Activated T-helper 1 cell treated with Interleukin-2 at 50 U/mL for 16 hours (primary cell): ENCODE measurements at regions not wholly inside any gene's neighbourhood (a gene's known extent, or its start where the extent isn't known, plus 50 kb on each side); places are given as distances from the start of the nearest gene placed in this dataset.
"Not testable (repeated sequence)": the region's sequence is repeated elsewhere in the genome, so short reads cannot be mapped to it uniquely, and the experiment has no call there.

Experiments
- DNase-seq: peaks from one replicate; pipeline ENCODE4 v3.0.0-alpha.2; 2020; ENCODE audit warnings: low read depth

DNA sequence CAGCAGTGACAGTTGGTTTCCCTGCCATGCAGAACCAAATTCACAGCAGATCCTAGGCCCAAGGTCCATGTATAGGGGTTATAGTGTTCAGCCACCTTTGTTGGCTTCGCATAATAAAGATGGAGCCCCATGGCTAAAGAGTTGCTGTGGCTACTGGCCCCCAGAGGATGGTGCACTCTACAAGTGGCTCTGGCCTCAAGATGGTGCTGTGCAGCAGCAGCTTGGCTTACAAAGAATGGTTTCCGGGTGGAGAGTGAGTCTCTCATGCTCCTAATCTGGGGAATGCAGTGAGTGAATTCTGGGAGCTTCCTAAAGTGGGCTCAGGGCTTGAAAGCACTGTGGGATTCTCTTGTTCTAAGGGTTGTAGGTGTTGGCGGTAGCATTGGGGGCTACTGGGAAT is 1199.7 kb downstream of the CNTNAP5 start:
- no peak for DNase-seq

DNA sequence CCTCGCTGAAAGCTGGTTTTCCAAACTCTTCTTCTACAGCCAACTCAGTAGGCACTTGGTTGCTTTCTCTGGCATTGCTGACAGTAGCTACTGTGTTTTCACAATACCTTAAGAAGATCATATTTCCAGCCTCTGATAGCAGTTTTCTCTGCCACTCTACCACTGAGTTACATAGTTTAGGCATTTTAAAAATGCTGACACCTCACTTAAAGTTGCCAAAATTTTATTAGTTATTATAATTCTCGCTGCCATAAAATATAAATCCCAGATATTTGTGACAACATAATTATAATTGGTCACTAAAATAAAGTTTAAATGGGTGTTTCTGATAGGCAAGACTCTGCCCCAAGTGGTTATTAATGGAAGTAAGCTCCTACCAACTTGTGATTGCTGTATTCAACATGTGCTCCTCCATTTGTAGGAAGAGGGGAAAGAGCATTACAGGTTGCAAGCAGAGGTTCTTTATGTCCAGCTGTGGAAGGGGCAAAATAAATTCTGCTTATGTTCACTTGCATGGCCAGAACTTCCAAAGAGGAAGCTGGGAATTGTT is 1202.8 kb downstream of the CNTNAP5 start:
- DNase-seq, result no peak

DNA sequence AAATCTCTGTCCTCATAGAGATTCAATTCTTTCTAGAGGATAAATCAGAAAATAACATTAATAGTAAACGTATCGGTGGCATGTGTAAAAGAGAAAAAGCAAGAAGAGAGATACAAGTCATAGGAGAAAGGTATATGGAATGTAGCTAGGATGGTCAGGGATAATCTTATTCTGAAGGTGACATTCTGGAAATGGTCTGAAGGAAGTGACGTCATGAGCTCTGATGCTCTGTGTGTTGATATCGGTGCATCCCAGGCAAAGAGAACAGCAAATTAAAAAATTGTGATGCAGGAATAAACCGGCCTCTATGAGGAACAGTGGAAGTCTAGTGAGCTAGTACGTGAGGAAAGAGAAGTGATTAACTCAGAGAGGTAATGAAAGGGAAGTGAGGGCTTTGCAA is 1215.8 kb downstream of the CNTNAP5 start:
- DNase-seq, result no peak

- no peak for DNase-seq
These were observed 1218.0 kb downstream of the CNTNAP5 start for GRCh38 chr2:125243074-125243473.

DNA sequence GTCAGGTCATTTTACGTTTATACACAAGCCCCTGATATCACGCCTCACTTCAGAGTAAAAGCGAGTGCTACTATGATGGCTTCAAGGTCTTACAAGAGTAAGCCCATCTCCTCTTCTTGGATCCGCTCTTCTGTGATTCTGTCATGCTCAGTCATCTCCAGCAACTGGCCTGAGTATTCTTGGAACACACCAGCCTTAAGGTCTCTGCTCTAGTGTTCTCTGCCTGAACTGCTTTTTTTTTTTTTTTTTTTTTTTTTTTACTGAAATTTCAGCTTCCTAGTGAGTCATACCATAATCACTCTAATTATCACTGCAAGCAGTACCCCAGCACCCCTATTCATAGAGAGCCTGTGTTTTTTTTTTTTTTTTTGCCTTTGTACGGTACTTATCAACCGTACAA is 1228.9 kb downstream of the CNTNAP5 start:
- no peak for DNase-seq

- DNase-seq, result no peak
These were observed 1234.4 kb downstream of the CNTNAP5 start for GRCh38 chr2:125259451-125259850.

- DNase-seq, result not testable (repeated sequence)
These were observed 1235.4 kb downstream of the CNTNAP5 start for GRCh38 chr2:125260366-125260930.

GRCh38 chr2:125264453-125264852 is 1239.4 kb downstream of the CNTNAP5 start:
- DNase-seq, result no peak

GRCh38 chr2:125267683-125268082 is 1242.6 kb downstream of the CNTNAP5 start:
- no peak for DNase-seq

DNA sequence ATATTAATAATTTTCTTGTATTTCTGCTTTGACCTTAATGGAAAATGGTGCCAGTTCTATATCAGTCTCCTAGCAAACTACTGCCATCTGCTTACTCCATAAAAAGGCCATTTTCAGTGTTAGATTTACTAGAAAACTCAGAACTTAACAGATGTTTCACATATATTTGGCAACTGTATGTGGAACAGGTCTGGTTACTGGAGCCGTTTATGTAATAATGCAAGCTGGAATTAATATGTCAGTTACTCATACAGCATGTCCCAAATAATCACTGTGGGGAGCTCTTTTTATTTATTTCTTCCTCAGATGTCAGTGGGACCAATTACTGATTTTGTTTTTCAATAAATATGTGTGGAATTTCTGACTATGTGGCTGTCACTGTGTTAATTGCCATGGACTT is 1247.6 kb downstream of the CNTNAP5 start:
- DNase-seq, result no peak

GRCh38 chr2:125274718-125275117 is 1249.6 kb downstream of the CNTNAP5 start:
- no peak for DNase-seq

- no peak for DNase-seq
These were observed 1255.2 kb downstream of the CNTNAP5 start for GRCh38 chr2:125280265-125280664.

DNA sequence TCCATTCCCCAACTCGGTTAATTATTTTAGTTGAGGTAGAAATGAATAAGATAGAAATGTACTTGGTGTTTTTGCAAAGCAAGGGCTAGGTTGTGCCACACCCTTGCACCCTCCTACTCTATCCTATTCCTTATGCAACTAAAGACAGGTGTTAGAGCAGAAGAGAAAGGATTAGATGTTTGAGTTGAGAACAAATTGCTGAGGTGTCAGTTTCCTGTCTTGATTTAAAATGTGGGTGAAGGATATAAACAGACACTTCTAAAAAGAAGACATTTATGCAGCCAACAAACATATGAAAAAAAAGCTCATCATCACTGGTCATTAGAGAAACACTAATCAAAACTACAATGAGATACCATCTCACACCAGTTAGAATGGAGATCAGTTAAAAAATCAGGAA is 1256.2 kb downstream of the CNTNAP5 start:
- no peak for DNase-seq

- no peak for DNase-seq
These were observed 1271.7 kb downstream of the CNTNAP5 start for GRCh38 chr2:125296742-125297141.

- no peak for DNase-seq
These were observed 1285.7 kb downstream of the CNTNAP5 start for GRCh38 chr2:125310657-125311364.

- no peak for DNase-seq
These were observed 1287.3 kb downstream of the CNTNAP5 start for GRCh38 chr2:125312342-125312741.

GRCh38 chr2:125313806-125314205 is 1288.7 kb downstream of the CNTNAP5 start:
- DNase-seq, result no peak

- DNase-seq, result no peak
These were observed 1293.7 kb downstream of the CNTNAP5 start for GRCh38 chr2:125318740-125319139.

GRCh38 chr2:125324273-125324672 is 1299.2 kb downstream of the CNTNAP5 start:
- DNase-seq, result no peak

DNA sequence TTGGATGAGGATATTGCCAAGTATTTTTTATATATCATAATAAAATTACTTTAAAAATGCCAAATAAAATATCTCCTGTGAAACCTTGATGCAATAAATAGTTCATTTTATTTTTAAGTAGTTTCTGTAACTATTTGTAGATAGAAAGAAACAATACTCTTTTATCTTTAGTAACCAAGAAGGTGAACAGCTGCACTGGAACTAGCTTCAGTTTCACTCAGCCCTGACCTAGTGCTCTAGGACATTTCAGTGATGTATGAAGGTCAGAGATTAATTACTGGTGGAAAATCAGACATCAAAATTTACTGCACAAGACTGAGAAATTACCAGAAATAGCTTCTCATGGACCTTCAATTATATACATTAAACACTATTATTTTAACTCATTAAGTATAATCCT is 1305.0 kb downstream of the CNTNAP5 start:
- no peak for DNase-seq

- DNase-seq, result no peak
These were observed 1314.6 kb upstream of the GYPC start for GRCh38 chr2:125341353-125341752.

GRCh38 chr2:125353542-125353941 is 1302.4 kb upstream of the GYPC start:
- DNase-seq, result not testable (repeated sequence)

DNA sequence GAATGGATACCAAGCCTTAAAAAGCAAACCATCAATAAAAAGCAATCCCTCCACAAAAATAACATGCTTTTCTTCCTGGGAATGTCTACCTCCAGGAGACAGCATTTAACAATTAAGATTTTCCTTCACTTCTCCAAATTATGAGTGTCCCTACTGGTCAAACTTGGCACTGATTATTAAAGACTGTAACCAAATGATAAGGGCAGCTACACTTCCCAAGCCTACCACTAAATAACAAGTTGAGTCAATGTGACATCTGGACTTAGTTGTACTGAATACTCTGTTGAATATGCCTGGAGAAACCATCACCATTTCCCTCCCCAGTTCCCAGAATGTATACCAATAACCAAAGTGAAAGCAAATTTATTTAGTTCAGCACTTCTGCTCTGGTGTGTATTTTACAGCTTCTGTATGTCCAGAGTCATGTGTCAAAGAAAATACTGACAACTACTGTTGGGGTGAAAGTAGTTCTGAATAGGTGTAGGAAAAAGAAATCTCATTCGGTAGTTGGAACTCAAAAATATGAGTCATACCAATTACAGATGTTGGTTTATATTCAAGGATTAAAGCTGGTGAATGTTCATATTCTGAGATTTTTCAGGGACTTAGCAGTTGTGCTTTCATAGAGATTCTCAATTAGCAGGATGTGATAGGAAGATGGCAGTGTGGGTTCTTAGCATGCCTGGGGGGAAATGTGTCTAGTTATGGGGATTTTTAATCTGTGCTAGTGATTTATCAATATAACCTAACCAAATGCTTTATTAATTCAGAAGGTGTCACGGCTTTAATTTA is 1291.6 kb upstream of the GYPC start:
- no peak for DNase-seq
